IMR-90 (cell line): ENCODE measurements at regions not wholly inside any gene's neighbourhood (a gene's known extent, or its start where the extent isn't known, plus 50 kb on each side); places are given as distances from the start of the nearest gene placed in this dataset.

Source experiments
- CHD1 ChIP-seq: IDR thresholded peaks from 2 replicates; pipeline ENCODE4 v1.6.1; 2012; ENCODE audit warnings: low read depth, low read length, improper control_type of control experiment
- CTCF ChIP-seq: conservative IDR thresholded peaks from 2 replicates; pipeline ENCODE4 v1.5.1; 2012; ENCODE audit warnings: mild to moderate bottlenecking, low read depth, low read length, improper control_type of control experiment
- MAFK ChIP-seq: IDR thresholded peaks from 2 replicates; pipeline ENCODE4 v1.6.1; 2012; ENCODE audit warnings: low read depth, low read length, improper control_type of control experiment
- MXI1 ChIP-seq: IDR thresholded peaks from 2 replicates; pipeline ENCODE4 v1.6.1; 2012; ENCODE audit warnings: low read depth, mild to moderate bottlenecking, low read length, moderate library complexity, borderline replicate concordance
- POLR2A ChIP-seq: IDR thresholded peaks from 2 replicates; pipeline ENCODE4 v1.6.1; 2012; ENCODE audit warnings: mild to moderate bottlenecking, low read depth, low read length
- RAD21 ChIP-seq: IDR thresholded peaks from 2 replicates; pipeline ENCODE4 v1.6.1; 2012; ENCODE audit warnings: low read length, improper control_type of control experiment
- USF2 ChIP-seq: fragments of 150-350 bp; IDR thresholded peaks from 2 replicates; pipeline ENCODE4 v1.6.1; 2017; ENCODE audit warnings: mild to moderate bottlenecking, antibody characterized with exemption, low read length, low read depth

- no peak for TF ChIP-seq CTCF
- no peak for TF ChIP-seq POLR2A
- TF ChIP-seq MXI1, result no peak
- TF ChIP-seq RAD21, result no peak
- no peak for TF ChIP-seq USF2
- TF ChIP-seq CHD1, result no peak
- no peak for TF ChIP-seq MAFK
These were observed 138.0 kb upstream of the SDK2 start for GRCh38 chr17:73782231-73782630.
